ENCODE measurements at regions not wholly inside any gene's neighbourhood (a gene's known extent, or its start where the extent isn't known, plus 50 kb on each side); places are given as distances from the start of the nearest gene placed in this dataset.

DNA sequence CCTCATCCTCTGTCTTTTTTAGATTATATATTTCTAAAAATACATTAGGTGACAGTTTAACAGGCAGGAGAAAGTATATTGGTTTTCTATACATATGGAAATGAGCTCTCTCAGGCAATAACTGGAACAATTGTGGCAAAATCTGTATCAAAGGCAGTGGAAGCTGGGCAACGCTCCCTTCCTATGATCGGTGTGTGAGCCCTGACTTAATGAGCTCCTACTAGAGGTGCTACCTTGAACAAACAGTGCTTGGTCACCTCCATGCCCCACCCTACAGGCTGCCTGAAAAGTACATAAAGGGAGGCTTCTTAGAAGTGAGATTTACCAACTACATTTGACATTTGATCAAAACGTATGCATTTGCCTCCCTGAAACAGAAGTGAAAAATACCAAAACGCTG is 185.3 kb downstream of the EFNB2 start:
- ChIA-PET CTCF (interaction anchor here (0.6 to 0.8 kb wide), 2 partner anchors 12 to 20 kb away, joined by 3 read pairs; no protein-coding TSS in a partner anchor), POLR2A (ENCODE audit: unreplicated experiment) (no interaction called here)
- Histone ChIP-seq H3K9ac (ENCODE audit: low read depth, low read length) (no peak overlapping the region), H4K91ac (ENCODE audit: insufficient read depth, low read depth, low read length) (no peak overlapping the region), H3K9me3 (ENCODE audit: control insufficient read depth, insufficient read depth, low read length) (no peaks in the 10 kb centered on the region), H3K4me2 (ENCODE audit: low read depth, low read length) (no peak overlapping the region), H2AK5ac (ENCODE audit: low read depth, low read length) (no peak overlapping the region; the same call in 1 of the 2 replicates), H3K23ac (ENCODE audit: low read depth, low read length) (no peak overlapping the region), H2BK20ac (ENCODE audit: low read depth, low read length) (no peak overlapping the region), H2AFZ (replicated peaks; ENCODE audit: low read length, poor library complexity) (no peak overlapping the region), H2BK5ac (ENCODE audit: low read depth, low read length, poor library complexity, severe bottlenecking) (no peak overlapping the region), H4K5ac (ENCODE audit: low read depth, low read length) (no peak overlapping the region), H3K36me3 (ENCODE audit: control insufficient read depth, insufficient read depth, low read length) (no peaks in the 10 kb centered on the region; the same call in 1 of the 2 replicates), H2BK15ac (ENCODE audit: low read depth, low read length) (no peak overlapping the region), H3K79me1 (ENCODE audit: low read depth in 1 of 2, low read length in 2 of 2) (no peaks in the 10 kb centered on the region), H3K14ac (replicated peaks; ENCODE audit: low read depth, low read length) (no peak overlapping the region), H3K56ac (ENCODE audit: extremely low read depth, insufficient read depth, low read length) (no peak overlapping the region), H4K20me1 (ENCODE audit: insufficient read depth, low read length) (no peaks in the 10 kb centered on the region), H3K9me1 (ENCODE audit: insufficient read depth, low read length) (no peaks in the 10 kb centered on the region), H3K4ac (ENCODE audit: low read depth, low read length) (0 out of 2 replicates have a peak overlapping the region, but pooled peaks have one; percentile 10), H4K8ac (ENCODE audit: low read depth in 2 of 2, low read length in 2 of 2) (no peak overlapping the region), H2AK9ac (replicated peaks; ENCODE audit: low read depth, low read length, poor library complexity) (no peak overlapping the region), H3K18ac (ENCODE audit: low read depth, low read length) (no peak overlapping the region), H3K4me3 (ENCODE audit: insufficient read depth, low read depth, low read length) (no peak overlapping the region), H3K4me1 (ENCODE audit: control insufficient read depth, insufficient read depth, low read length) (peaks cover 1% of the 10 kb centered on the region; the same call in 1 of the 2 replicates), H3K27ac (ENCODE audit: insufficient read depth, low read length) (no peak overlapping the region), H2BK120ac (ENCODE audit: low read depth, low read length) (no peak overlapping the region), H3K27me3 (ENCODE audit: control insufficient read depth, insufficient read depth, low read length) (peaks cover 10% of the 10 kb centered on the region)
- DNase-seq (no peak), ATAC-seq (ENCODE audit: low read depth) (no peak)
- TF ChIP-seq POLR2A (IDR thresholded peaks at IDR 0.05; ENCODE audit: low read depth, low read length) (no peak), RAD21 (IDR thresholded peaks at IDR 0.05; ENCODE audit: low read length) (no peak), RFX5 (IDR thresholded peaks at IDR 0.05; ENCODE audit: low read depth, low read length) (no peak), NFE2L2 (IDR thresholded peaks at IDR 0.05; ENCODE audit: low read depth, low read length) (no peak)
- TF ChIP-seq, protein P1, sequence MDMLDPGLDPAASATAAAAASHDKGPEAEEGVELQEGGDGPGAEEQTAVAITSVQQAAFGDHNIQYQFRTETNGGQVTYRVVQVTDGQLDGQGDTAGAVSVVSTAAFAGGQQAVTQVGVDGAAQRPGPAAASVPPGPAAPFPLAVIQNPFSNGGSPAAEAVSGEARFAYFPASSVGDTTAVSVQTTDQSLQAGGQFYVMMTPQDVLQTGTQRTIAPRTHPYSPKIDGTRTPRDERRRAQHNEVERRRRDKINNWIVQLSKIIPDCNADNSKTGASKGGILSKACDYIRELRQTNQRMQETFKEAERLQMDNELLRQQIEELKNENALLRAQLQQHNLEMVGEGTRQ (IDR thresholded peaks at IDR 0.05; ENCODE audit: low read depth, low read length), result no peak
- TF ChIP-seq, protein P2, sequence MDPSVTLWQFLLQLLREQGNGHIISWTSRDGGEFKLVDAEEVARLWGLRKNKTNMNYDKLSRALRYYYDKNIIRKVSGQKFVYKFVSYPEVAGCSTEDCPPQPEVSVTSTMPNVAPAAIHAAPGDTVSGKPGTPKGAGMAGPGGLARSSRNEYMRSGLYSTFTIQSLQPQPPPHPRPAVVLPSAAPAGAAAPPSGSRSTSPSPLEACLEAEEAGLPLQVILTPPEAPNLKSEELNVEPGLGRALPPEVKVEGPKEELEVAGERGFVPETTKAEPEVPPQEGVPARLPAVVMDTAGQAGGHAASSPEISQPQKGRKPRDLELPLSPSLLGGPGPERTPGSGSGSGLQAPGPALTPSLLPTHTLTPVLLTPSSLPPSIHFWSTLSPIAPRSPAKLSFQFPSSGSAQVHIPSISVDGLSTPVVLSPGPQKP (IDR thresholded peaks at IDR 0.05; ENCODE audit: borderline replicate concordance, low read depth, low read length), result no peak
- no CpG with 5 or more reads among the region's 4 CpGs for WGBS, 2 experiments (ENCODE audit: extremely low coverage in 2 of 2, insufficient read length in 1 of 2)
- in situ Hi-C loops (cut with MboI; ENCODE audit: low sequenced_read_pairs) (no loop called here), intact Hi-C loops (cut with micrococcal nuclease) (no loop called here), dilution Hi-C loops (cut with HindIII; ENCODE audit: low sequenced_read_pairs, unreplicated experiment) (no loop called here)
- BruUV-seq (replicated peaks), result no TSS peak

Data from IMR-90 (cell line).